ENCODE measurements at regions not wholly inside any gene's neighbourhood (a gene's known extent, or its start where the extent isn't known, plus 50 kb on each side); places are given as distances from the start of the nearest gene placed in this dataset.

GRCh38 chr2:77995161-77995560, 473.0 kb upstream of the LRRTM4 start:
- TF ChIP-seq CTCF (IDR thresholded peaks at IDR 0.05; ENCODE audit: borderline replicate concordance, extremely low read depth, low read length, poor library complexity, severe bottlenecking) (no peak), EZH2 (IDR thresholded peaks at IDR 0.05; ENCODE audit: borderline replicate concordance, low read depth, low read length, severe bottlenecking) (no peak)

Data from DND-41 (cell line).